Ascending aorta (tissue), 2 donors: ENCODE measurements at regions not wholly inside any gene's neighbourhood (a gene's known extent, or its start where the extent isn't known, plus 50 kb on each side); places are given as distances from the start of the nearest gene placed in this dataset.

Experiments used
- DNase-seq, 2 donors: peaks; one replicate each; pipeline ENCODE4 v3.0.0-alpha.2; 2019; ENCODE audit warnings: low spot score in 2 of 2
- H3K27ac ChIP-seq, 2 donors: fragments of 200-600 bp; sonication (generic); one replicate each; pipeline ENCODE4 v1.5.1; 2016 to 2017; ENCODE audit warnings: mild to moderate bottlenecking in 1 of 2
- H3K27me3 ChIP-seq: fragments of 200-600 bp; sonication (generic); one replicate; pipeline ENCODE4 v1.5.1; 2017
- H3K36me3 ChIP-seq, 2 donors: fragments of 200-600 bp; sonication (generic); one replicate each; pipeline ENCODE4 v1.5.1; 2016
- H3K4me1 ChIP-seq, 2 donors: fragments of 200-600 bp; sonication (generic); one replicate each; pipeline ENCODE4 v1.5.1; 2016 to 2017; ENCODE audit warnings: mild to moderate bottlenecking in 1 of 2
- H3K4me3 ChIP-seq, 2 donors: fragments of 200-600 bp; sonication (generic); one replicate each; pipeline ENCODE4 v1.5.1; 2016 to 2017; ENCODE audit warnings: mild to moderate bottlenecking in 1 of 2
- H3K9me3 ChIP-seq, 2 donors: fragments of 200-600 bp; sonication (generic); one replicate each; pipeline ENCODE4 v1.5.1; 2016
- CTCF ChIP-seq, 3 experiments: fragments of 200-600 bp in 2 of 3; fragments of 450-650 bp in 1 of 3; sonication (generic) in 2 of 3; IDR thresholded peaks; one replicate each; pipeline ENCODE4 v1.5.1; 2016 to 2019; ENCODE audit warnings: antibody characterized with exemption in 3 of 3, mild to moderate bottlenecking in 1 of 3, moderate library complexity in 1 of 3
- intact Hi-C: fragments of 100-400 bp; cut with DNase I; formaldehyde crosslinking; loops from one replicate; pipeline ENCODE4 v1.15.1; 2023

GRCh38 chr9:108642871-108643270, 212.9 kb downstream of the ACTL7B start:
- no peak for DNase-seq
- no peaks in the 10 kb centered on the region for H3K9me3 ChIP-seq
- intact Hi-C loops, result no loop called here
- no peaks in the 10 kb centered on the region for H3K36me3 ChIP-seq
- H3K4me1 ChIP-seq, result no peaks in the 10 kb centered on the region
- no peaks in the 10 kb centered on the region for H3K27me3 ChIP-seq
- no peak overlapping the region for H3K27ac ChIP-seq
- H3K4me3 ChIP-seq, result no peak overlapping the region
- TF ChIP-seq CTCF (IDR thresholded peaks at IDR 0.05), result no peak

GRCh38 chr9:108640230-108640629, 215.6 kb downstream of the ACTL7B start:
- Histone ChIP-seq H3K27ac (no peak overlapping the region), H3K36me3 (no peaks in the 10 kb centered on the region), H3K4me1 (no peaks in the 10 kb centered on the region), H3K4me3 (no peak overlapping the region), H3K9me3 (no peaks in the 10 kb centered on the region), H3K27me3 (no peaks in the 10 kb centered on the region)
- no peak for TF ChIP-seq CTCF (IDR thresholded peaks at IDR 0.05)
- DNase-seq, result no peak
- intact Hi-C loops, result no loop called here

DNA sequence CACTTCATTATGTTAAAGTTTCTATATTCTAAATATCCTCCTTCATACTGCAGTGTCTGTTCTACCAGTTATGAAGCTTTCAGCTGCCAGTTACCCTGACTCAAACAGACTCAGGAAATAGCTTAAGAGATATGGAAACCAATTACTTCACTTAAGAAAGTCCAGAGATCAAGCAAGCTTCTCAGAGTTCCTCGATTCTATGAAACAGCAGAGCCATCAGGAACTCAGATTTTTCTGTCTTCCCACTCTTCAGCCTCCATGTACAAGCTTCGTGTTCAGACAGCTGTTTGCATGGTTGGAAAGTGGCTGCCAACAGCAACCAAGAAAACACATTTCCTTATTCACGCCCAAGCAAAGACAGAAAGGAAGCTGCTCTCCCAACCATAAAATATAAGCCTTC, 216.1 kb downstream of the ACTL7B start:
- Histone ChIP-seq H3K4me3 (no peak overlapping the region), H3K27ac (no peak overlapping the region), H3K4me1 (no peaks in the 10 kb centered on the region), H3K36me3 (no peaks in the 10 kb centered on the region), H3K9me3 (no peaks in the 10 kb centered on the region), H3K27me3 (no peaks in the 10 kb centered on the region)
- no peak for TF ChIP-seq CTCF (IDR thresholded peaks at IDR 0.05)
- intact Hi-C loops, result no loop called here
- DNase-seq, result no peak

DNA sequence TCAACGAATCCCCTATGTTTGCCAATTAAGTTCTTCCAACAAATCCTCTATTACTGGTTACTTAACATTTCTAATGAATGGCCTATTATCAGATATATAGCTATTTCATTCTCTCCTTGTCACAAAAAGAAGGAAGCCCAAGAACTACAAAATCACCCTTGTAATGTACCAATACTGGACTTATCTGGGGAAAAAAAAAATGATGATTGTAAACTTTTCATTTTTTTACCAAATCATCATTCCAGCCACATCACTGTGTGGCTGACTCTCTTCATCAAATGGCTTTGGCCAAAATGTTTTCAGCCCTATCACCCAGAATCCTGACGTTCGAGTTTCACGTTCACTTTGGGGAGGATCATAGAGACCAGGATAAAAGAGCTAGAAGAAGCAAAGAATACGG, 216.7 kb downstream of the ACTL7B start:
- no peaks in the 10 kb centered on the region for H3K4me1 ChIP-seq
- H3K27ac ChIP-seq, result no peak overlapping the region
- no peaks in the 10 kb centered on the region for H3K27me3 ChIP-seq
- no peak for TF ChIP-seq CTCF (IDR thresholded peaks at IDR 0.05)
- H3K36me3 ChIP-seq, result no peaks in the 10 kb centered on the region
- DNase-seq, result no peak
- no peaks in the 10 kb centered on the region for H3K9me3 ChIP-seq
- intact Hi-C loops, result no loop called here
- no peak overlapping the region for H3K4me3 ChIP-seq

GRCh38 chr9:108637340-108637739, 218.4 kb downstream of the ACTL7B start:
- Histone ChIP-seq H3K4me3 (no peak overlapping the region), H3K9me3 (no peaks in the 10 kb centered on the region), H3K27ac (no peak overlapping the region), H3K36me3 (no peaks in the 10 kb centered on the region), H3K27me3 (no peaks in the 10 kb centered on the region), H3K4me1 (no peaks in the 10 kb centered on the region)
- no peak for DNase-seq
- intact Hi-C loops, result no loop called here
- TF ChIP-seq CTCF (IDR thresholded peaks at IDR 0.05), result no peak

DNA sequence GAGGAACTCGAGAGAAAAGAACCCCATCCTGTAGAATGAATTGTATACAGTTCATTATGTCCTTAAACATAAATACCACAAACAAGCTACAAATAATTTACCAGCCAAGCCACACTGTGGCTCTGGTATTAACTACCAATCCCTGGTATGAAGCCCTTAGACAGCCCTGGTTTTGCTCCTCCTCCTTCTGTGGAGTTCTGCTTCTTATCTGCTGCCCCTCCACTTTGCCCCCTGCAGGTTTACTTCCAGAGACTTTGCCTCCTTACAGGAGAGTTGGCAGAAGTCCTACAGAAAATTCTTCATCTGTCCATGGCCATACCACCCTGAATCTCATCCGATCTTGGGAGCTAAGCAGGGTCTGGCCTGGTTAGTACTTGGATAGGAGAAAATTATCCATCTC, 219.8 kb downstream of the ACTL7B start:
- H3K27me3 ChIP-seq, result no peaks in the 10 kb centered on the region
- no peak overlapping the region for H3K4me3 ChIP-seq
- no peaks in the 10 kb centered on the region for H3K36me3 ChIP-seq
- DNase-seq, result no peak
- intact Hi-C loops, result no loop called here
- no peak for TF ChIP-seq CTCF (IDR thresholded peaks at IDR 0.05)
- no peaks in the 10 kb centered on the region for H3K9me3 ChIP-seq
- no peaks in the 10 kb centered on the region for H3K4me1 ChIP-seq
- H3K27ac ChIP-seq, result no peak overlapping the region
